SK-N-SH treated with all-trans-retinoic acid at 6 μM for 48 hours (cell line): ENCODE measurements at regions not wholly inside any gene's neighbourhood (a gene's known extent, or its start where the extent isn't known, plus 50 kb on each side); places are given as distances from the start of the nearest gene placed in this dataset.

ENCODE experiments used
- ATAC-seq: fragments of 200-7000 bp; cut with Tn5 transposase; 3 replicates; pipeline ENCODE4 v1.9.1; 2020; ENCODE audit warnings: mild to moderate bottlenecking, moderate library complexity
- ARNTL ChIP-seq: fragments of 450-650 bp; formaldehyde crosslinking; IDR thresholded peaks from 2 replicates; pipeline ENCODE4 v1.5.0; 2020; ENCODE audit warnings: low read depth, mild to moderate bottlenecking, moderate library complexity, borderline replicate concordance
- BACH2 ChIP-seq: fragments of 250-450 bp; sonication (Bioruptor Pico); IDR thresholded peaks from 2 replicates; pipeline ENCODE4 v1.9.0; 2021; ENCODE audit warnings: mild to moderate bottlenecking, borderline replicate concordance
- CSDC2 ChIP-seq: fragments of 250-450 bp; sonication (Bioruptor Pico); IDR thresholded peaks from 2 replicates; pipeline ENCODE4 v1.5.0; 2020; ENCODE audit warnings: mild to moderate bottlenecking, moderate library complexity
- ESRRG ChIP-seq: fragments of 250-450 bp; sonication (Bioruptor Pico); IDR thresholded peaks from 2 replicates; pipeline ENCODE4 v1.6.1; 2021; ENCODE audit warnings: mild to moderate bottlenecking
- GLIS3 ChIP-seq: fragments of 250-450 bp; sonication (Bioruptor Pico); IDR thresholded peaks from 2 replicates; pipeline ENCODE4 v1.5.0; 2020; ENCODE audit warnings: mild to moderate bottlenecking, moderate library complexity
- ISL1 ChIP-seq: fragments of 250-450 bp; sonication (Bioruptor Pico); IDR thresholded peaks from 2 replicates; pipeline ENCODE4 v2.1.2; 2022; ENCODE audit warnings: mild to moderate bottlenecking, moderate library complexity
- OSR1 ChIP-seq: fragments of 250-450 bp; sonication (Bioruptor Pico); IDR thresholded peaks from 2 replicates; pipeline ENCODE4 v1.8.0; 2022; ENCODE audit warnings: moderate library complexity, mild to moderate bottlenecking, inconsistent platforms
- PPARA ChIP-seq: fragments of 250-450 bp; sonication (Bioruptor Pico); IDR thresholded peaks from 2 replicates; pipeline ENCODE4 v1.5.0; 2020; ENCODE audit warnings: mild to moderate bottlenecking, borderline replicate concordance
- RARB ChIP-seq: fragments of 250-450 bp; sonication (Bioruptor Pico); IDR thresholded peaks from 2 replicates; pipeline ENCODE4 v1.8.0; 2021; ENCODE audit warnings: mild to moderate bottlenecking, moderate library complexity
- SNAI2 ChIP-seq: fragments of 250-450 bp; sonication (Bioruptor Pico); IDR thresholded peaks from 2 replicates; pipeline ENCODE4 v1.5.0; 2020; ENCODE audit warnings: mild to moderate bottlenecking, moderate library complexity
- TCF4 ChIP-seq: fragments of 250-450 bp; sonication (Bioruptor Pico); IDR thresholded peaks from 2 replicates; pipeline ENCODE4 v1.8.0; 2021; ENCODE audit warnings: mild to moderate bottlenecking, moderate library complexity, borderline replicate concordance
- TOX ChIP-seq: fragments of 250-450 bp; sonication (Bioruptor Pico); IDR thresholded peaks from 2 replicates; pipeline ENCODE4 v1.8.0; 2021; ENCODE audit warnings: mild to moderate bottlenecking, moderate library complexity, borderline replicate concordance
- ZC3H10 ChIP-seq: fragments of 250-450 bp; sonication (Bioruptor Pico); IDR thresholded peaks from 2 replicates; pipeline ENCODE4 v1.5.1; 2021; ENCODE audit warnings: mild to moderate bottlenecking, moderate library complexity
- ZFP3 ChIP-seq: fragments of 250-450 bp; sonication (Bioruptor Pico); IDR thresholded peaks from 2 replicates; pipeline ENCODE4 v1.5.0; 2020; ENCODE audit warnings: mild to moderate bottlenecking, moderate library complexity
- ZFP30 ChIP-seq: fragments of 450-650 bp; formaldehyde crosslinking; IDR thresholded peaks from 2 replicates; pipeline ENCODE4 v1.5.0; 2022; ENCODE audit warnings: mild to moderate bottlenecking, moderate library complexity
- ZNF565 ChIP-seq: fragments of 450-650 bp; formaldehyde crosslinking; conservative IDR thresholded peaks from 2 replicates; pipeline ENCODE4 v1.5.0; 2020; ENCODE audit warnings: low read depth, mild to moderate bottlenecking, moderate library complexity
- ZNF70 ChIP-seq: fragments of 450-650 bp; formaldehyde crosslinking; IDR thresholded peaks from 2 replicates; pipeline ENCODE4 v1.5.0; 2020; ENCODE audit warnings: mild to moderate bottlenecking, moderate library complexity
- ZNF8 ChIP-seq: fragments of 450-650 bp; formaldehyde crosslinking; IDR thresholded peaks from 2 replicates; pipeline ENCODE4 v1.5.0; 2020; ENCODE audit warnings: mild to moderate bottlenecking, moderate library complexity
- TF ChIP-seq, protein P1 (sequence below): fragments of 250-450 bp; sonication (Bioruptor Pico); IDR thresholded peaks from 2 replicates; pipeline ENCODE4 v1.8.0; 2020; ENCODE audit warnings: mild to moderate bottlenecking, moderate library complexity, borderline replicate concordance
- TF ChIP-seq, protein P2 (sequence below): fragments of 250-450 bp; sonication (Bioruptor Pico); IDR thresholded peaks from 2 replicates; pipeline ENCODE4 v1.5.1; 2020; ENCODE audit warnings: low read depth, mild to moderate bottlenecking, moderate library complexity
- TF ChIP-seq, protein P3 (sequence below): fragments of 250-450 bp; sonication (Bioruptor Pico); IDR thresholded peaks from 2 replicates; pipeline ENCODE4 v1.8.0; 2021; ENCODE audit warnings: low read depth, mild to moderate bottlenecking, moderate library complexity, borderline replicate concordance

DNA sequence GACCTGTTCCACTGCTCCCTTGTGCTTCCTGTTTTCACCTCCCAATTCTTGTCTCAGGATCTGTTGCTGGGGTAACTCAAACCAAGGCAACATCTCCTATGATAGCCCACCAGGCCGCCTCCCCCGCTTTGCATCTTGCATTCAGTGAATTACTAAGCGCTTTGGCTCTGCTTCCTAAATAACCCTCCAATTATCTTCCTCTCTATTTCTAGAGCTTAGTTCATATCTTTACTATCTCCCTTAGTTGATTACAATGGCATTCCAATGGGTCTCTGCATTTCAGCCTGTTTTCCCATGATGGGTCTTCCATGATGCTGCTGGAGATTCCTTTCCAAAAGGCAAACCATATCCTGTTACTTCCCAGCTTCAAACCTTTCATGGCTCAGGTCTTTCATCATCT is 117.2 kb upstream of the FERMT1 start (continued):
- TF ChIP-seq, protein P1, sequence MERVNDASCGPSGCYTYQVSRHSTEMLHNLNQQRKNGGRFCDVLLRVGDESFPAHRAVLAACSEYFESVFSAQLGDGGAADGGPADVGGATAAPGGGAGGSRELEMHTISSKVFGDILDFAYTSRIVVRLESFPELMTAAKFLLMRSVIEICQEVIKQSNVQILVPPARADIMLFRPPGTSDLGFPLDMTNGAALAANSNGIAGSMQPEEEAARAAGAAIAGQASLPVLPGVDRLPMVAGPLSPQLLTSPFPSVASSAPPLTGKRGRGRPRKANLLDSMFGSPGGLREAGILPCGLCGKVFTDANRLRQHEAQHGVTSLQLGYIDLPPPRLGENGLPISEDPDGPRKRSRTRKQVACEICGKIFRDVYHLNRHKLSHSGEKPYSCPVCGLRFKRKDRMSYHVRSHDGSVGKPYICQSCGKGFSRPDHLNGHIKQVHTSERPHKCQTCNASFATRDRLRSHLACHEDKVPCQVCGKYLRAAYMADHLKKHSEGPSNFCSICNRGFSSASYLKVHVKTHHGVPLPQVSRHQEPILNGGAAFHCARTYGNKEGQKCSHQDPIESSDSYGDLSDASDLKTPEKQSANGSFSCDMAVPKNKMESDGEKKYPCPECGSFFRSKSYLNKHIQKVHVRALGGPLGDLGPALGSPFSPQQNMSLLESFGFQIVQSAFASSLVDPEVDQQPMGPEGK (CRISPR knock-in tag) = no peak
- no peak for TF ChIP-seq GLIS3

DNA sequence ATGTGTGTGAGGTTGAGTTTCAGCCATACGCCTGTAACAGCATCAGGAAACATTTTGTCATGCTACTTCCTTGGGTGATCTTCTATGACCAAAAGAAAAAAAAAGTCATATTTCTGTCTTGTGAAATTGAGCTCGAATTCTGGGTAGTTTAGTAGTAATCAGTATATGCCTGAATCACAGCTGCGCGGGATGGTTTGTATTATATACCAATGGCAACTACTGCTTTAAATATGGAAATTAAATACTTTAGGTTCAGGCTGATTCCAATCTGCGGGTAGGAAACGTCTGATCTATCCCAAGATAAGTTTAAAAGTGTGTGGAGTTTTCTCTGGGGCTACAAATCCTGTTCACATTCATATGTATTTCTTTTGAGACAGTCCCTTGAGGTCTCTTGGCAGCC is 115.6 kb upstream of the FERMT1 start:
- TF ChIP-seq OSR1 (CRISPR knock-in tag) = no peak
- no peak for TF ChIP-seq TOX
- no peak for TF ChIP-seq BACH2
- TF ChIP-seq ESRRG (CRISPR knock-in tag) = no peak
- no peak for ATAC-seq

DNA sequence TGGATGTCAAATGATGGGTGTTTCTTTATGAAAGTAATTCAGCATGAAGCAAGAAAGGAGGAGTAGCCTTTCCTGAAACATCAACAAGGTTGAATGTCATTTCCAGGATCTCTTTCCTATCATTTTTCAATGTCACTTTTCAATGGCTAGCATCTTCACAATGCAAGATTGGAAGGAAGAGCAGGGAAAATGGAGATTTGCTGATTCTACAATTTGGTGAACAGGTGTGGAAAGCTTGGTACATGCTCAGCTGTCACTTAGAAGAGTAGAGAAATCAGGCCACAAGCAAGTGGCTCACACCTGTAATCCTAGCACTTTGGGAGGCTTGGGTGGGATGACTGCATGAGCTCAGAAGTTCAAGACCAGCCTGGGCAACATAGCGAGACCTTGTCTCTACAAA is 112.7 kb upstream of the FERMT1 start:
- no peak for ATAC-seq
- TF ChIP-seq ZNF70 (no peak), PPARA (no peak), RARB (no peak), ISL1 (CRISPR knock-in tag) (no peak), GLIS3 (no peak), ESRRG (CRISPR knock-in tag) (no peak), OSR1 (CRISPR knock-in tag) (no peak), ZFP3 (CRISPR knock-in tag) (no peak), ZNF565 (CRISPR knock-in tag) (no peak), SNAI2 (no peak)
- TF ChIP-seq, protein P2, sequence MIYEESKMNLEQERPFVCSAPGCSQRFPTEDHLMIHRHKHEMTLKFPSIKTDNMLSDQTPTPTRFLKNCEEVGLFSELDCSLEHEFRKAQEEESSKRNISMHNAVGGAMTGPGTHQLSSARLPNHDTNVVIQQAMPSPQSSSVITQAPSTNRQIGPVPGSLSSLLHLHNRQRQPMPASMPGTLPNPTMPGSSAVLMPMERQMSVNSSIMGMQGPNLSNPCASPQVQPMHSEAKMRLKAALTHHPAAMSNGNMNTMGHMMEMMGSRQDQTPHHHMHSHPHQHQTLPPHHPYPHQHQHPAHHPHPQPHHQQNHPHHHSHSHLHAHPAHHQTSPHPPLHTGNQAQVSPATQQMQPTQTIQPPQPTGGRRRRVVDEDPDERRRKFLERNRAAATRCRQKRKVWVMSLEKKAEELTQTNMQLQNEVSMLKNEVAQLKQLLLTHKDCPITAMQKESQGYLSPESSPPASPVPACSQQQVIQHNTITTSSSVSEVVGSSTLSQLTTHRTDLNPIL (CRISPR knock-in tag) = no peak
- TF ChIP-seq, protein P1 (CRISPR knock-in tag) = no peak
- TF ChIP-seq, protein P3, sequence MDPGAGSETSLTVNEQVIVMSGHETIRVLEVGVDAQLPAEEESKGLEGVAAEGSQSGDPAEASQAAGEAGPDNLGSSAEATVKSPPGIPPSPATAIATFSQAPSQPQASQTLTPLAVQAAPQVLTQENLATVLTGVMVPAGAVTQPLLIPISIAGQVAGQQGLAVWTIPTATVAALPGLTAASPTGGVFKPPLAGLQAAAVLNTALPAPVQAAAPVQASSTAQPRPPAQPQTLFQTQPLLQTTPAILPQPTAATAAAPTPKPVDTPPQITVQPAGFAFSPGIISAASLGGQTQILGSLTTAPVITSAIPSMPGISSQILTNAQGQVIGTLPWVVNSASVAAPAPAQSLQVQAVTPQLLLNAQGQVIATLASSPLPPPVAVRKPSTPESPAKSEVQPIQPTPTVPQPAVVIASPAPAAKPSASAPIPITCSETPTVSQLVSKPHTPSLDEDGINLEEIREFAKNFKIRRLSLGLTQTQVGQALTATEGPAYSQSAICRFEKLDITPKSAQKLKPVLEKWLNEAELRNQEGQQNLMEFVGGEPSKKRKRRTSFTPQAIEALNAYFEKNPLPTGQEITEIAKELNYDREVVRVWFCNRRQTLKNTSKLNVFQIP (CRISPR knock-in tag) = no peak

DNA sequence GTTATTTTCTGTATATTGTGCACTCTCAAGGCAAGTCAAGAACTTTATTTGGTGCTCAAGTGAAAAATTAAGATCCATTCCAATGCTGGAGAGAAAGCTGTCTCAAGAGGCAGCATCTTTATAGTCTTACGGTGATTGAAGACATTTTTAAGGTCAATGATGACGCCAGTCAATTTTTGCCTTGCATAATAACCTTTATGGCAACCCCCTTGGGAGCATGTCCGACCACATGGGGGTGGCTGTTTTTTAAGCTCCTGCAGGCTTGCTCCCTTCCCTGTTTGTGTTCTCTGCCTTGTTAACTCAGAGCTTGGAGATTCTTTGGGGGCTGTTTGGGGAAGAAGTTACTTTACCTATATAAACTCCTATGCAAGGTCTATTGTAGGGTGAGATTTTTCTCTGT is 109.6 kb upstream of the FERMT1 start:
- TF ChIP-seq OSR1 (CRISPR knock-in tag) (no peak), ZNF565 (CRISPR knock-in tag) (no peak), SNAI2 (no peak), RARB (no peak), ZC3H10 (no peak), ZNF8 (CRISPR knock-in tag) (no peak), ISL1 (CRISPR knock-in tag) (no peak), PPARA (no peak)
- ATAC-seq = no peak

DNA sequence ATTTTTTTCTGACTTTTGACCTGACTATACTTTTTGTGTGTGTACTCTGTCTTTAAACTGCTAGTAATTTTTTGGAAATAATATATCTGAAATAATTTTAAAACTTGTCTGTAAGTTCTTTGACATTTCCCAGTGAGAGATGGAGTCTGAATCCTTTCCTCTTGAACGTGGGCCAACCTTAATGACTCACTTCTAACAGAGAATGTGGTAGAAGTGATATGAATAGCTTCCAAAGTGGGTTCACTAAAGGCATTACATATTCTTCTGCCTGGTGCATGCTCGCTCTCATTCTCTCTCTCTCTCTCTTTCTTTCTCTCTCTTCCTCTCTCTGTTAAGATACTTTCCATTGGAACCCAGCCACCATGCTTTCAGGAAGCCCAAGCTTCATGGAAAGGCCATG is 108.7 kb upstream of the FERMT1 start:
- no peak for TF ChIP-seq ESRRG (CRISPR knock-in tag)
- TF ChIP-seq CSDC2 = no peak
- no peak for TF ChIP-seq TCF4 (CRISPR knock-in tag)
- TF ChIP-seq TOX = no peak
- TF ChIP-seq ZNF70 = no peak
- no peak for TF ChIP-seq ZFP30
- TF ChIP-seq ISL1 (CRISPR knock-in tag) = no peak
- no peak for TF ChIP-seq PPARA
- TF ChIP-seq OSR1 (CRISPR knock-in tag) = no peak
- no peak for TF ChIP-seq ARNTL (CRISPR knock-in tag)
- TF ChIP-seq ZNF8 (CRISPR knock-in tag) = no peak
- no peak for TF ChIP-seq GLIS3
- TF ChIP-seq, protein P1 (CRISPR knock-in tag) = no peak
- TF ChIP-seq, all 23 proteins: peak for 0
- ATAC-seq = no peak
